GM18517 (cell line): ENCODE measurements at regions not wholly inside any gene's neighbourhood (a gene's known extent, or its start where the extent isn't known, plus 50 kb on each side); places are given as distances from the start of the nearest gene placed in this dataset.
"Not testable (repeated sequence)": the region's sequence is repeated elsewhere in the genome, so short reads cannot be mapped to it uniquely, and the experiment has no call there.

Source experiments
- ATAC-seq: cut with Tn5 transposase; IDR thresholded peaks from one replicate; pipeline ENCODE4 v1.9.1; 2021; ENCODE audit warnings: mild to moderate bottlenecking, moderate library complexity; ENCODE audit not compliant: unreplicated experiment

GRCh38 chr13:56755181-56755935, 385.4 kb upstream of the PRR20A start:
- no peak for ATAC-seq

GRCh38 chr13:56763333-56763732, 377.4 kb upstream of the PRR20A start:
- ATAC-seq = not testable (repeated sequence)

GRCh38 chr13:56773148-56773547, 367.6 kb upstream of the PRR20A start:
- ATAC-seq = no peak

- no peak for ATAC-seq
Observed at GRCh38 chr13:56789527-56789926, 351.2 kb upstream of the PRR20A start.

- no peak for ATAC-seq
Observed at GRCh38 chr13:56837161-56837560, 303.6 kb upstream of the PRR20A start.

GRCh38 chr13:56850852-56851251, 289.9 kb upstream of the PRR20A start:
- ATAC-seq = no peak

GRCh38 chr13:56861476-56861875, 279.2 kb upstream of the PRR20A start:
- no peak for ATAC-seq

GRCh38 chr13:56864451-56864850, 276.3 kb upstream of the PRR20A start:
- no peak for ATAC-seq

GRCh38 chr13:56865416-56865815, 275.3 kb upstream of the PRR20A start:
- no peak for ATAC-seq

- no peak for ATAC-seq
Observed at GRCh38 chr13:56869671-56870070, 271.0 kb upstream of the PRR20A start.

- ATAC-seq = no peak
Observed at GRCh38 chr13:56886398-56886797, 254.3 kb upstream of the PRR20A start.

- ATAC-seq = no peak
Observed at GRCh38 chr13:56888455-56888854, 252.3 kb upstream of the PRR20A start.

- ATAC-seq = no peak
Observed at GRCh38 chr13:56893843-56894242, 246.9 kb upstream of the PRR20A start.

GRCh38 chr13:56900549-56901279, 240.0 kb upstream of the PRR20A start:
- ATAC-seq = no peak

GRCh38 chr13:56902276-56902675, 238.4 kb upstream of the PRR20A start:
- ATAC-seq = no peak

- ATAC-seq = no peak
Observed at GRCh38 chr13:56903710-56904282, 236.9 kb upstream of the PRR20A start.

- no peak for ATAC-seq
Observed at GRCh38 chr13:56906909-56907308, 233.8 kb upstream of the PRR20A start.

GRCh38 chr13:56907766-56908165, 233.0 kb upstream of the PRR20A start:
- no peak for ATAC-seq

- ATAC-seq = no peak
Observed at GRCh38 chr13:56909896-56910600, 230.7 kb upstream of the PRR20A start.

GRCh38 chr13:56917966-56918365, 222.8 kb upstream of the PRR20A start:
- no peak for ATAC-seq

GRCh38 chr13:56923626-56924140, 217.0 kb upstream of the PRR20A start:
- no peak for ATAC-seq
